ENCODE measurements at regions not wholly inside any gene's neighbourhood (a gene's known extent, or its start where the extent isn't known, plus 50 kb on each side); places are given as distances from the start of the nearest gene placed in this dataset.

GRCh38 chr5:12419075-12419474, 514.8 kb upstream of the CTNND2 start:
- H3K9me3 Mint-ChIP-seq (ENCODE audit: unreplicated experiment): peaks cover 1% of the 10 kb centered on the region
- no peaks in the 10 kb centered on the region for H3K36me3 Mint-ChIP-seq (ENCODE audit: unreplicated experiment)
- no peak for TF ChIP-seq CTCF (IDR thresholded peaks at IDR 0.05; ENCODE audit: partially characterized antibody, unreplicated experiment)
- no peaks in the 10 kb centered on the region for H3K27me3 Mint-ChIP-seq (ENCODE audit: unreplicated experiment)
- no peak overlapping the region for H3K4me3 Mint-ChIP-seq (ENCODE audit: unreplicated experiment)
- DNase-seq: no peak
- no peaks in the 10 kb centered on the region for H3K4me1 Mint-ChIP-seq (ENCODE audit: low read depth, unreplicated experiment)
- no peak overlapping the region for H3K27ac Mint-ChIP-seq (ENCODE audit: unreplicated experiment)

- H3K4me1 Mint-ChIP-seq (ENCODE audit: low read depth, unreplicated experiment): no peaks in the 10 kb centered on the region
- no peak overlapping the region for H3K27ac Mint-ChIP-seq (ENCODE audit: unreplicated experiment)
- TF ChIP-seq CTCF (IDR thresholded peaks at IDR 0.05; ENCODE audit: partially characterized antibody, unreplicated experiment): no peak
- no peaks in the 10 kb centered on the region for H3K9me3 Mint-ChIP-seq (ENCODE audit: unreplicated experiment)
- DNase-seq: no peak
- H3K36me3 Mint-ChIP-seq (ENCODE audit: unreplicated experiment): no peaks in the 10 kb centered on the region
- no peak overlapping the region for H3K4me3 Mint-ChIP-seq (ENCODE audit: unreplicated experiment)
- peaks cover 2% of the 10 kb centered on the region for H3K27me3 Mint-ChIP-seq (ENCODE audit: unreplicated experiment)
Measured at GRCh38 chr5:12413585-12413984, 509.3 kb upstream of the CTNND2 start.

GRCh38 chr5:12413075-12413474, 508.8 kb upstream of the CTNND2 start:
- H3K9me3 Mint-ChIP-seq (ENCODE audit: unreplicated experiment): no peaks in the 10 kb centered on the region
- peaks cover 2% of the 10 kb centered on the region for H3K27me3 Mint-ChIP-seq (ENCODE audit: unreplicated experiment)
- no peak for TF ChIP-seq CTCF (IDR thresholded peaks at IDR 0.05; ENCODE audit: partially characterized antibody, unreplicated experiment)
- no peaks in the 10 kb centered on the region for H3K36me3 Mint-ChIP-seq (ENCODE audit: unreplicated experiment)
- no peaks in the 10 kb centered on the region for H3K4me1 Mint-ChIP-seq (ENCODE audit: low read depth, unreplicated experiment)
- no peak overlapping the region for H3K27ac Mint-ChIP-seq (ENCODE audit: unreplicated experiment)
- H3K4me3 Mint-ChIP-seq (ENCODE audit: unreplicated experiment): no peak overlapping the region
- DNase-seq: no peak

- no peaks in the 10 kb centered on the region for H3K36me3 Mint-ChIP-seq (ENCODE audit: unreplicated experiment)
- H3K4me1 Mint-ChIP-seq (ENCODE audit: low read depth, unreplicated experiment): no peaks in the 10 kb centered on the region
- no peak overlapping the region for H3K4me3 Mint-ChIP-seq (ENCODE audit: unreplicated experiment)
- no peaks in the 10 kb centered on the region for H3K9me3 Mint-ChIP-seq (ENCODE audit: unreplicated experiment)
- no peak for TF ChIP-seq CTCF (IDR thresholded peaks at IDR 0.05; ENCODE audit: partially characterized antibody, unreplicated experiment)
- no peak overlapping the region for H3K27ac Mint-ChIP-seq (ENCODE audit: unreplicated experiment)
- no peaks in the 10 kb centered on the region for H3K27me3 Mint-ChIP-seq (ENCODE audit: unreplicated experiment)
- no peak for DNase-seq
Measured at GRCh38 chr5:12399868-12400267, 495.6 kb upstream of the CTNND2 start.

GRCh38 chr5:12392246-12392645, 488.0 kb upstream of the CTNND2 start:
- H3K9me3 Mint-ChIP-seq (ENCODE audit: unreplicated experiment): no peaks in the 10 kb centered on the region
- no peaks in the 10 kb centered on the region for H3K4me1 Mint-ChIP-seq (ENCODE audit: low read depth, unreplicated experiment)
- no peak for DNase-seq
- no peak for TF ChIP-seq CTCF (IDR thresholded peaks at IDR 0.05; ENCODE audit: partially characterized antibody, unreplicated experiment)
- H3K36me3 Mint-ChIP-seq (ENCODE audit: unreplicated experiment): no peaks in the 10 kb centered on the region
- H3K27ac Mint-ChIP-seq (ENCODE audit: unreplicated experiment): no peak overlapping the region
- H3K4me3 Mint-ChIP-seq (ENCODE audit: unreplicated experiment): no peak overlapping the region
- H3K27me3 Mint-ChIP-seq (ENCODE audit: unreplicated experiment): no peaks in the 10 kb centered on the region
